GM18517 (cell line): ENCODE measurements at regions not wholly inside any gene's neighbourhood (a gene's known extent, or its start where the extent isn't known, plus 50 kb on each side); places are given as distances from the start of the nearest gene placed in this dataset.
A peak's percentile ranks its signal among the peaks of the same experiment; 100 is the strongest.
"Not testable (repeated sequence)": the region's sequence is repeated elsewhere in the genome, so short reads cannot be mapped to it uniquely, and the experiment has no call there.

ENCODE experiments used
- ATAC-seq: cut with Tn5 transposase; IDR thresholded peaks from one replicate; pipeline ENCODE4 v1.9.1; 2021; ENCODE audit warnings: mild to moderate bottlenecking, moderate library complexity; ENCODE audit not compliant: unreplicated experiment

- peak; percentile 63 for ATAC-seq
Measured at GRCh38 chr11:82539669-82540068, 194.0 kb downstream of the FAM181B start.

GRCh38 chr11:82536706-82537105 is 197.0 kb downstream of the FAM181B start:
- no peak for ATAC-seq

- ATAC-seq, result no peak
Measured at GRCh38 chr11:82533628-82534327, 199.9 kb downstream of the FAM181B start.

DNA sequence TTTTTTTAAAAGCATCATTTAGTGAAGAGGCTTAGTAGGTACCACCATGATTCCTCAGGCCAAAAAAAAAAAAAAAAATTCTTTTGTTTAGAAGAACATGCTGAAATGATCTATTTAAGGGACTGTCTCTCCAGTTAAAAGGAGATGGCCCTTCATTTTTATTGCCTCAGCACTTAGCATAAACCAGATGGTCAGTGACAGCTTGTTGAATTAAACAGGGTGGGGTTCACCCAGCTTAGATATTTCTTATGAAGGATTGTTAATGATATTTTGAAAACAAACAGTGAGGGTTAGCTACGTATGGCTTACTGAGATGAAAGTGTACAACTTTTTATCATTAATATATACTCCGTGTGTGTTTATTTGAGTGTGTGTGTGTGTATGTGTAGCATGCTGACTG is 203.7 kb downstream of the FAM181B start:
- no peak for ATAC-seq

GRCh38 chr11:82527081-82527584 is 206.5 kb downstream of the FAM181B start:
- no peak for ATAC-seq

DNA sequence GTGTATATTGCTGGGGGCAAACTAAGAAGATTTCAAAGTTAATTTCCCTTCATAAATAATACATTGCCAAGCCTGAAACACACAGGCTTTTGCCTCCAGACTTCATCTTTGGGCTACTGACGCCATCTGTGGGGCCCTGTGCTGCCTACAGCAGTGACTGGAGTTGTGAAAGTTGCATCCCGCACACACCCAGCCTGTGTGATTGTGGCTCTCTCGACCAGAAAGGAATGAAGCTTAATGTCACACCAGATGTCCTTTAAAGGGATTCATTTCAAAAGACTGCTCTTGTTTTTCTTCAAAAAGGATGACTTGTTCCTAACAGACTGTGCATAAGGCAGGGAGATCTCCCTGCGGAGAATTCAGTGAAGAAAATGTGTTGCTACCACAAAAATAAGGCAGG is 210.5 kb downstream of the FAM181B start:
- no peak for ATAC-seq

DNA sequence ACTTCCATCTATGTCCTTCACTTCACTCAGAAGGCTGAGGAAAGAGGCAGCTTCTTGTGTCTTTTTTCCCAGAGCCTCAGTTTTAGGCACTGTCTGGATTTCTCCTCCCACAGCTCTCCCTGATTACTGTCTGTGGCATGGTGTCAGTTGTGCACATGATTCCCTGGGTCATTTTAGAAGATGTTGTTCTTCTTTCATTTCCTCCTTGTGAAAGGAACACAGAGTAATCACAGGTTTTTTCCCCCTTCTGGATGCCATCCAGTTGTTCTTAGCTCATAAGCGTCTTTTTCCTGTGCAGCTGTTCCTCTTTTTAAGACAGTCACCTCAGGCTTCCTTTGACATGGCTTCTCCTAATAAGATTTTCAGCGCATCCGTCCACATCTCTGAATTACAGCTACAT is 212.2 kb downstream of the FAM181B start:
- ATAC-seq, result no peak

DNA sequence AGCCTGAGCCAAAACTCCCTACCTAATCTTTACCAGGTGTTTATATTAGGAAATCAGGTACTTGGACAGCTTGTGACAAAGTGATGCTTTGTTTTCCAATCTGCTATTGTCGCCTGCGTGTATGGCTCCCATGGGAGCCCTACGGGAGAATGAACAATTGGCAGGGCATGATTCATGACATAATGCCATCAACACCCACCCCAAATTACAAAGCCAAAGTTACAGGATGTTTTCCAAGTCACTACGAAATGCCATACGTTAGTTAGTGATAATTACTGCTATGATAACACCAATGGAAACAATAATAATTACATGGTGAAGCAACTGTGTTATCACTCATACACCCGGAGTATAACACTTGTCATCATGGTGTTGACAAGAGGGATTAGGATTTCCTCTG is 226.4 kb downstream of the FAM181B start:
- ATAC-seq, result no peak

GRCh38 chr11:82505379-82505778 is 228.3 kb downstream of the FAM181B start:
- no peak for ATAC-seq

DNA sequence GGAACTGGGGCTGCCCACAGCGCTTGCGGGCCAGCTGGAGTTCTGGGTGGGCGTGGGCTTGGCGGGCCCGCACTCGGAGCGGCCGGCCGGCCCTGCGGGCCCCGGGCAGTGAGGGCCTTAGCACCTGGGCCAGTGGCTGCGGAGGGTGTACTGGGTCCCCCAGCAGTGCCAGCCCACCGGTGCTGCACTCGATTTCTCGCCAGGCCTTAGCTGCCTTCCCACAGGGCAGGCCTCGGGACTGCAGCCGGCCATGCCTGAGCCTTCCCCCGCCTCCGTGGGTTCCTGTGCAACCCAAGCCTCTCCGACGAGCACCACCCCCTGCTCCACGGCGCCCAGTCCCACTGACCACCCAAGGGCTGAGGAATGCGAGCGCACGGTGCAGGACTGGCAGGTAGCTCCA is 232.5 kb downstream of the FAM181B start:
- ATAC-seq, result not testable (repeated sequence)

- no peak for ATAC-seq
Measured at GRCh38 chr11:82494988-82495432, 238.7 kb downstream of the FAM181B start.

DNA sequence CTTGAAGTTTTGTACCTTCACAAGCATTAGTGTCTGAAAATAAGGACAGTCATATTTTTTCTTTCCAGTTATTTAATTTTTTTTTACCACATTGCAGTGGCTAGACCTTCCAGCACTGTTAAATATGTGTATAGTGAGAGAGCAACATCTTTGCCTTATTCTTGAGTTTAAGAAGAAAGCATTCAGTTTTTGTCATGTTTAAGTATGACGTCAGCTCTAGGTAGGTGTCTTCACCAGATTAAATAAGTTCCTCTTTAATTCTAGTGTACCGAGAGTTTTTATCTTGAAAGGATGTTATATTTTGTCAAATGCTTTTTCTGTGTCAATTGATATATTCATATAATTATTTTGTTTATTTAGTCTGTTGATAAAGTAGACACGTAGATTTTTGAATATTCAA is 258.8 kb downstream of the FAM181B start:
- no peak for ATAC-seq

DNA sequence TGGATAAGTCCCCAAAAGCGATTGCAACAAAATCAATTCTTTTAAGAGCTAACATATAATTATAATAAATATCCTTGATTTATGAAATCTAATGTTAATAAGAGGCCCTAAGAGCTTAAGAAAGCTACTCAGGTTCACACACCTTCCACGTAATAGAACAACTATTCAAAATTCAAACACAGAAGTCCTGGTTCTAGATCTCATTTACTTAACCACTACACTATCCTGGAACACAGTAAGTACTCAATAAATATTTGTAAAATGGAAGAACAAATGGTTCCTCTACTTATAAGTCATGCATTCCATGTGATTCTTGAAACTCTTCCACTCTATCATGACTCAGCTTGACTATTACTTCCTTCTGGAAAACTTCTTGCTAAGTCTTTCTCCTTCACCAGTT is 268.2 kb downstream of the FAM181B start:
- ATAC-seq, result no peak

DNA sequence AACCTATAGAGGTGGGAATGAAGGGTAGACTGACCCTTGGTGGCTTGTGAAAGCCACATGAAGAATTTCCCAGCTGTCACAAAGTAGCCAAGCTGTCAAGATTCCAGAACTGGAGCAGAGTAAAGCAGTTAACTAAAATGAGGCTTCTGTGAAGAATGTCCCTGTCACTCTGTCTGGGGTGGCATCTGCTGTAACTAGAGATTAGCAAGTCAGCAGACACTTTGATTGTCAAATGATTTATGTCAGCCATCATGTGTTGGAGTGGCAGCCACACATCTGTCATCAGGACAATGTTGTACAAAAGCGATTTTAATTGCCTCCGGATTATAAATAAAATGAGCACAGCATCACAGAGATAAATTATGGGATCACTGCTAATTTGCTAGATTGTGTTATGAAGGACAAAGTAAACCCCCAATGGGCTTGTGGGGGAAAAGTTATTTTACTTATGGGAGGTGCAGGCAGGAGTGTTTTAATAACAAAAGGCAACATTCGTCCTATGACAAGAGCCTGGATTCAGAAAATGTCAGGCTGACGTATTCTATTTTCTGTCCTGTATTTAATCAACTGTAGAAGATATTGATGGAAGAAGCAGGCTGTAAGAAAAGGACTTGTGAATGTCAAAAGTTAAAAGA is 270.9 kb downstream of the FAM181B start:
- no peak for ATAC-seq

GRCh38 chr11:82458761-82459160 is 274.9 kb downstream of the FAM181B start:
- no peak for ATAC-seq

DNA sequence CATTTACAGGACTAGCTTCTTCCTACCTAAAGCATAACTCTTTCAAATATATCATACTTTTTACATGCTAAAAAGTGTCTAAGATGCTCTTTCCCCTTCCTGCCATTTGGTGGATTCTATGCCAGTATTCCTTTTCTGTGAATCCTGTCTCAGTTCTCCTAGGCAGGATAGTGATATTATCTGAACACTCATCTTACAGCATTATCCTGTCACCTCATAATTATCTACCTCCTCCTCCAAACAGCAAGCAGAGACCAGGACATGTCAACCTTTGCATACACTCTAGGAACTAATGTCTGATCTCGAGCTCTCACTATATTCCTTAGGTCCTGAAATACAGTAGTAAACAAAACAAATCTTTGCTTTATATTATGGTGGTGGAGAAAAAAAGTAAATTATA is 275.5 kb downstream of the FAM181B start:
- no peak for ATAC-seq

- ATAC-seq, result no peak
Measured at GRCh38 chr11:82450996-82451395, 282.7 kb downstream of the FAM181B start.

- ATAC-seq, result no peak
Measured at GRCh38 chr11:82406611-82407010, 327.1 kb downstream of the FAM181B start.

DNA sequence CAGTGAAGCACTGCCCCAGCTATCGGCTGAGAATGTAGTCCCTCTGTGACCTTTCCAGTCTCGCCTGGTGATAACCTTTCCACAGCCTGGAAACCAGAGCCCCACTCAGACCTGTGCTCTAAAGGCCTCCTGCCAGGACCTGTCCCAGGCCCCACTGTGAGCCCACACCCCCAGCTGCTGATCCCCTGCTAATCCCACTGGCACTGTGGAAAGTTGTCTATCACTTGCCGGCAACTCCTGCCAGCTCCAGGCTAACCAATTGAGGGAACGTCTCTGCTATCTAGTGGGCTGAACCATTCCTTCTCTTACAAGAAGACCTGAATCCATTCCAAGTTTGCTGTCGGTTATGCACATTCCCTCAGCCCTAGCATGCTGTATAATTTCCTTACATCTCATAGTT is 328.2 kb downstream of the FAM181B start:
- no peak for ATAC-seq

DNA sequence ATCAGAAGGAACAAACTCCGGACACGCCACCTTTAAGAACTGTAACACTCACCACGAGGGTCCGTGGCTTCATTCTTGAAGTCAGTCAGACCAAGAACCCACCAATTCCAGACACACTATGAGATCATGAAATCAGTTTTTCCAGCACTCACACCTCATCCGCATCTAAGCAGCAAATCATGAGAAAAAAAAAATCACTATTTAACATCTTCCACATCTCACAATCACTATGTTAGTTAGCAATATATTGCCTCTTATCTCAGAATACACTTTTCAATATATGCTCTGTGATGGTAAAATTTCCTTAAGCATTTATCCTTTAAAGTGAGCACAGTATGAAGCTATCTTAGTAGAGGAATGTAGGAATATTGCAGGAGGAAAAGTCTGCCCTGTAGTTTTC is 328.7 kb downstream of the FAM181B start:
- no peak for ATAC-seq

DNA sequence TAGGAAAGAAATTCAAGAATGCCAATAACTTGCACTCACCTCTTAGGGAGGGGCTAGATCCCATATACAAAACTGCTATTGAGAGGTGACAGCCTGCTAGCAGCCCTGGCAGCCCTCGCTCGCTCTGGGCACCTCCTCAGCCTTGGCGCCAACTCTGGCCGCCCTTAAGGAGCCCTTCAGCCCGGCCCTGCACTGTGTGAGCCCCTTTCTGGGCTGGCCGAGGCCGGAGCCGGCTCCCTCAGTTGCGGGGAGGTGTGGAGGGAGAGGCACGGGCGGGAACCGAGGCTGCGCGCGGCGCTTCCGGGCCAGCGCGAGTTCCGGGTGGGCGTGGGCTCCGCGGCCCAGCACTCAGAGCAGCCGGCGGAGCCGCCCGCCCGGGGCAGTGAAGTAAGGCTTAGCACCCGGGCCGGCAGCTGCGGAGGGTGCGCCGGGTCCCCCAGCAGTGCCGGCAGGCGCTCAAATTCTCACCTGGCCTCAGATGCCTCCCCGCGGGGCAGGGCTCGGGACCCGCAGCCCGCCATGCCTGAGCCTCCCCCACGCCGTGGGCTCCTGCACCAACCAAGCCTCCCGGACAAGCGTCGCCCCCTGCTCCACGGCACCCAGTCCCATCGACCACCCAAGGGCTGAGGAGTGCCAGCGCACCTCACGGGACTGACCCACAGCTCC is 329.9 kb downstream of the FAM181B start:
- ATAC-seq, result no peak

DNA sequence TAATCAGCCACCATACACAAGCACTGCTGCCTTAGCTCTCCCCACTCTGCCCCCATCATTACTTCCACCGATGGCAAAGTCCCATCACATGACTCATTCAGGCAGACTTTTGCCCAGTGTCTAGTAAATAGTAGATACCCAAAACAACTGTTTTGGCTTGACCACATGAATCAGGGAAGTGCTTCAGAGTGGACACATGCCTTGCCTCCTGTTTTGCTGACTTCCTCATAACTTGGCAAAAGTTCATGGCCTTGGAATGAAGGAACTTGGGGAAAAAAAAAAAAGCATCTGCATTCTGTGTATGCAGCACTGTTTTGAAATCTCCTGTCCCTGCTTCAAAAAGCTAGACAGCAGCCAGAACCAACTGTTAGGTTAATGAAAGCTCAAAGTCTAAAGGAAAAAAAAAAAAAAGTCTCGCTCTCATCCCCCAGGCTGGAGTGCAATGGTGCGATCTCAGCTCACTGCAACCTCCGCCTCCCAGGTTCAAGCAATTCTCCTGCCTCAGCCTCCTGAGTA is 335.3 kb downstream of the FAM181B start:
- ATAC-seq, result no peak
